Keratinocyte (primary cell): ENCODE measurements at regions not wholly inside any gene's neighbourhood (a gene's known extent, or its start where the extent isn't known, plus 50 kb on each side); places are given as distances from the start of the nearest gene placed in this dataset.
"Not testable (repeated sequence)": the region's sequence is repeated elsewhere in the genome, so short reads cannot be mapped to it uniquely, and the experiment has no call there.

Experiments
- DNase-seq: peaks from one replicate; pipeline ENCODE4 v3.0.0-alpha.2; 2011; ENCODE audit warnings: low read depth, missing footprints, low spot score
- FAIRE-seq: peaks from 2 replicates; lab custom pipeline; 2011; peaks lifted over from hg19 to GRCh38; lab: Jason Lieb, UNC
- H2AFZ ChIP-seq: 2 replicates; pipeline ENCODE4 v1.6.0; 2012; ENCODE audit warnings: low read length, control low read depth, inconsistent platforms; ENCODE audit not compliant: control insufficient read depth
- H3K27ac ChIP-seq: 2 replicates; pipeline ENCODE4 v1.5.1; 2011; ENCODE audit warnings: low read length; ENCODE audit not compliant: control insufficient read depth, insufficient read depth
- H3K27me3 ChIP-seq: 3 replicates; pipeline ENCODE4 v1.6.0; 2011; ENCODE audit warnings: low read length; ENCODE audit not compliant: control insufficient read depth, insufficient read depth; ENCODE audit errors: extremely low read depth
- H3K36me3 ChIP-seq, 2 experiments: 2 replicates in 1 of 2; 3 replicates in 1 of 2; pipeline ENCODE4 v1.5.1; 2011; ENCODE audit warnings: low read length in 2 of 2, mild to moderate bottlenecking in 1 of 2; ENCODE audit not compliant: control insufficient read depth in 2 of 2, insufficient read depth in 2 of 2; ENCODE audit errors: extremely low read depth in 1 of 2
- H3K4me1 ChIP-seq: 3 replicates; pipeline ENCODE4 v1.5.1; 2011; ENCODE audit warnings: low read length; ENCODE audit not compliant: control insufficient read depth, insufficient read depth; ENCODE audit errors: extremely low read depth
- H3K4me2 ChIP-seq: 3 replicates; pipeline ENCODE4 v1.6.0; 2011; ENCODE audit warnings: low read depth, low read length; ENCODE audit not compliant: control insufficient read depth, insufficient read depth; ENCODE audit errors: extremely low read depth
- H3K4me3 ChIP-seq, 3 experiments: fragments of 200-600 bp in 1 of 3; sonication (generic) in 1 of 3; 2 replicates in 2 of 3; 3 replicates in 1 of 3; pipeline ENCODE4 v1.5.1; 2011 to 2016; ENCODE audit warnings: low read length in 3 of 3, mild to moderate bottlenecking in 3 of 3, control low read depth in 2 of 3, inconsistent platforms in 1 of 3, low read depth in 1 of 3, mixed read lengths in 1 of 3, mixed run types in 1 of 3, moderate library complexity in 1 of 3; ENCODE audit not compliant: control insufficient read depth in 2 of 3, insufficient read depth in 2 of 3; ENCODE audit errors: extremely low read depth in 1 of 3
- H3K79me2 ChIP-seq: 2 replicates; pipeline ENCODE4 v1.6.0; 2012; ENCODE audit warnings: low read length; ENCODE audit not compliant: control insufficient read depth, insufficient read depth
- H3K9ac ChIP-seq: 3 replicates; pipeline ENCODE4 v1.6.0; 2011; ENCODE audit warnings: low read length; ENCODE audit not compliant: control insufficient read depth, insufficient read depth; ENCODE audit errors: extremely low read depth
- H3K9me1 ChIP-seq: 3 replicates; pipeline ENCODE4 v1.6.0; 2011; ENCODE audit warnings: low read length; ENCODE audit not compliant: control insufficient read depth, insufficient read depth; ENCODE audit errors: extremely low read depth
- H3K9me3 ChIP-seq: 2 replicates; pipeline ENCODE4 v1.5.1; 2012; ENCODE audit warnings: low read depth, low read length; ENCODE audit not compliant: control insufficient read depth
- H4K20me1 ChIP-seq: 3 replicates; pipeline ENCODE4 v1.6.0; 2011; ENCODE audit warnings: low read length; ENCODE audit not compliant: control insufficient read depth, insufficient read depth; ENCODE audit errors: extremely low read depth
- CTCF ChIP-seq, 3 experiments: IDR thresholded peaks in 1 of 3; conservative IDR thresholded peaks in 1 of 3; optimal IDR thresholded peaks in 1 of 3; 2 replicates in 2 of 3; 3 replicates in 1 of 3; pipeline versions ENCODE3 to v1.5.1; 2011; ENCODE audit warnings: low read length in 3 of 3, mild to moderate bottlenecking in 3 of 3, moderate library complexity in 2 of 3, control low read depth in 1 of 3, inconsistent platforms in 1 of 3; ENCODE audit not compliant: insufficient read depth in 2 of 3; ENCODE audit errors: extremely low read depth in 1 of 3
- EZH2 ChIP-seq: IDR thresholded peaks from one replicate; pipeline ENCODE4 v1.6.1; 2012; ENCODE audit warnings: inconsistent platforms, mild to moderate bottlenecking, low read length, moderate library complexity
- dilution Hi-C: fragments of 300-500 bp; cut with MboI; formaldehyde crosslinking; loops from one replicate; pipeline ENCODE4 v1.7.0; 2020; ENCODE audit warnings: low sequenced_read_pairs; ENCODE audit not compliant: extremely low pct_ligation_motif_present

- Histone ChIP-seq H3K9me3 (no peaks in the 10 kb centered on the region), H3K9me1 (no peaks in the 10 kb centered on the region), H3K79me2 (no peaks in the 10 kb centered on the region), H3K4me2 (no peak overlapping the region), H3K4me1 (no peaks in the 10 kb centered on the region), H3K27ac (no peak overlapping the region), H3K36me3 (no peaks in the 10 kb centered on the region), H4K20me1 (no peaks in the 10 kb centered on the region), H2AFZ (no peak overlapping the region), H3K4me3 (no peak overlapping the region), H3K9ac (no peak overlapping the region), H3K27me3 (no peaks in the 10 kb centered on the region)
- no peak for DNase-seq
- no peak for TF ChIP-seq CTCF (optimal IDR thresholded peaks at IDR 0.05 in 1 of 3, IDR thresholded peaks at IDR 0.05 in 1 of 3, conservative IDR thresholded peaks at IDR 0.05 in 1 of 3; ENCODE audit: extremely low read depth in 1 of 3, insufficient read depth in 2 of 3, low read length in 3 of 3)
- no peak for TF ChIP-seq EZH2
- dilution Hi-C loops, result no loop called here
- FAIRE-seq, result no peak
Observed at GRCh38 chr12:91743280-91743679, 402.4 kb downstream of the BTG1 start.

GRCh38 chr12:91741932-91742331, 403.7 kb downstream of the BTG1 start:
- no peak for DNase-seq
- no peaks in the 10 kb centered on the region for H3K9me3 ChIP-seq
- dilution Hi-C loops, result no loop called here
- no peak overlapping the region for H3K27ac ChIP-seq
- no peaks in the 10 kb centered on the region for H3K79me2 ChIP-seq
- no peaks in the 10 kb centered on the region for H3K4me1 ChIP-seq
- no peak overlapping the region for H3K4me3 ChIP-seq
- H3K4me2 ChIP-seq, result no peak overlapping the region
- no peaks in the 10 kb centered on the region for H3K36me3 ChIP-seq
- FAIRE-seq, result no peak
- H2AFZ ChIP-seq, result no peak overlapping the region
- H4K20me1 ChIP-seq, result no peaks in the 10 kb centered on the region
- no peak overlapping the region for H3K9ac ChIP-seq
- H3K27me3 ChIP-seq, result no peaks in the 10 kb centered on the region
- H3K9me1 ChIP-seq, result no peaks in the 10 kb centered on the region
- TF ChIP-seq CTCF (optimal IDR thresholded peaks at IDR 0.05 in 1 of 3, IDR thresholded peaks at IDR 0.05 in 1 of 3, conservative IDR thresholded peaks at IDR 0.05 in 1 of 3; ENCODE audit: extremely low read depth in 1 of 3, insufficient read depth in 2 of 3, low read length in 3 of 3) (no peak), EZH2 (no peak)

DNA sequence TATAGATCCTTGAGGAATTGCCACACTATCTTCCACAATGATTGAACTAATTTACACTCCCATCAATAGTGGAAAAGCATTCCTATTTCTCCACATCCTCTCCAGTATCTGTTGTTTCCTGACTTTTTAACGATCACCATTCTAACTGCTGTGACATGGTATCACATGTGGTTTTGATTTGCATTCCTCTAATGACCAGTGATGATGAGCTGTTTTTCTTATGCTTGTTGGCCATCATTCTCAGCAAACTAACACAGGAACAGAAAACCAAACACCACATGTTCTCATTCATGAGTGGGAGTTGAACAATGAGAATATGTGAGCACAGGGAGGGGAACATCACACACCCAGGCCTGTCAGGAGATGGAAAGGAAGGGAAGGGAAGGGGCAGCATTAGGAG, 411.8 kb downstream of the BTG1 start:
- H4K20me1 ChIP-seq, H3K36me3 ChIP-seq, dilution Hi-C loops, H3K27ac ChIP-seq, H3K4me1 ChIP-seq, H3K9ac ChIP-seq, H3K9me3 ChIP-seq, H3K27me3 ChIP-seq, FAIRE-seq, H3K9me1 ChIP-seq, H3K79me2 ChIP-seq, H3K4me3 ChIP-seq, H3K4me2 ChIP-seq, DNase-seq, H2AFZ ChIP-seq: not testable (repeated sequence)
